Loucy (cell line): ENCODE measurements at regions not wholly inside any gene's neighbourhood (a gene's known extent, or its start where the extent isn't known, plus 50 kb on each side); places are given as distances from the start of the nearest gene placed in this dataset.

Experiments used
- H2AFZ ChIP-seq: fragments of 200-600 bp; sonication (generic); 2 replicates; pipeline ENCODE4 v1.6.0; 2016; ENCODE audit warnings: antibody characterized with exemption, mild to moderate bottlenecking, low read length, moderate library complexity
- H3F3A ChIP-seq: fragments of 200-600 bp; 2 replicates; pipeline ENCODE4 v1.6.0; 2016; ENCODE audit warnings: antibody characterized with exemption, low read depth, mild to moderate bottlenecking
- H3K27me3 ChIP-seq: fragments of 200-600 bp; sonication (generic); 2 replicates; pipeline ENCODE4 v1.6.1; 2014; ENCODE audit warnings: low read length, mild to moderate bottlenecking; ENCODE audit not compliant: insufficient read depth, poor library complexity, severe bottlenecking
- H3K36me3 ChIP-seq: fragments of 200-600 bp; sonication (generic); 2 replicates; pipeline ENCODE4 v1.6.1; 2016; ENCODE audit warnings: low read length; ENCODE audit not compliant: insufficient read depth
- H3K4me1 ChIP-seq: fragments of 200-600 bp; sonication (generic); 2 replicates; pipeline ENCODE4 v1.5.1; 2014; ENCODE audit warnings: low read length, mild to moderate bottlenecking; ENCODE audit not compliant: insufficient read depth, poor library complexity, severe bottlenecking
- H3K4me2 ChIP-seq: fragments of 200-600 bp; sonication (generic); 2 replicates; pipeline ENCODE4 v1.6.0; 2014; ENCODE audit warnings: antibody characterized with exemption, low read length, low read depth, mild to moderate bottlenecking; ENCODE audit not compliant: poor library complexity, severe bottlenecking
- H3K4me3 ChIP-seq: fragments of 200-600 bp; sonication (generic); 2 replicates; pipeline ENCODE4 v1.5.1; 2014; ENCODE audit warnings: low read length, mild to moderate bottlenecking, mixed read lengths; ENCODE audit not compliant: poor library complexity, severe bottlenecking
- H3K79me2 ChIP-seq: fragments of 200-600 bp; sonication (generic); 2 replicates; pipeline ENCODE4 v1.6.1; 2014; ENCODE audit warnings: low read length; ENCODE audit not compliant: insufficient read depth
- H3K9ac ChIP-seq: fragments of 200-600 bp; sonication (generic); 2 replicates; pipeline ENCODE4 v1.6.0; 2014; ENCODE audit warnings: mild to moderate bottlenecking, low read depth, low read length, moderate library complexity; ENCODE audit not compliant: poor library complexity, severe bottlenecking
- H3K9me2 ChIP-seq: fragments of 200-600 bp; sonication (generic); replicated peaks from 2 replicates; pipeline ENCODE4 v1.6.1; 2016; ENCODE audit warnings: low read depth, low read length, mixed read lengths
- H3K9me3 ChIP-seq: fragments of 200-600 bp; sonication (generic); 2 replicates; pipeline ENCODE4 v1.6.1; 2014; ENCODE audit warnings: mild to moderate bottlenecking, antibody characterized with exemption, low read length, low read depth; ENCODE audit not compliant: insufficient read depth
- H4K20me1 ChIP-seq: fragments of 200-600 bp; sonication (generic); 2 replicates; pipeline ENCODE4 v1.6.0; 2014; ENCODE audit warnings: antibody characterized with exemption, low read length, mild to moderate bottlenecking; ENCODE audit not compliant: insufficient read depth, poor library complexity, severe bottlenecking
- EZH2phosphoT487 ChIP-seq: fragments of 200-600 bp; IDR thresholded peaks from 2 replicates; pipeline ENCODE4 v1.6.1; 2018; ENCODE audit warnings: antibody characterized with exemption, mild to moderate bottlenecking, moderate library complexity, borderline replicate concordance
- TF ChIP-seq, protein P1 (sequence below): fragments of 200-600 bp; sonication (generic); conservative IDR thresholded peaks from 2 replicates; pipeline ENCODE4 v1.5.1; 2014; ENCODE audit warnings: mild to moderate bottlenecking, antibody characterized with exemption, low read length

DNA sequence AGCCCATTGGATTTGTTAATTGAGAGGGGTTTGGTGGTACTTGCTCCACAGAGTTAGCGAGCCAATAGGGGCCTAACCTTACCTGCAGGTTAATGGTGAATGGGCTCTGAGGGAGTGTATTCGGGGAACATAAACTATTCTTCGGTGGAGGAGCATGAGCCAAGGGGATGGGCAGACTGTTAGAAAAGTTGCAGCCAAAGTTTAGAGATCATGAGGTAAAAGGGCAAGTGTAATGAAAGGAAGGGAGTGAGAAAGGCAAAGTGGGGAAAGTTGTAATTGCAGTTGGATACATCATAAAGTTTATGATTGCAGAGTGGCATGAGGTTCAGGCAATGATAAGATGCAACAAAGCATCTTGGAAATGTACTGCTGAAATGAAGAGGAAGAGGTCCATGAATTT lies 142.1 kb upstream of the TBX18 start:
- H4K20me1 ChIP-seq, result no peaks in the 10 kb centered on the region
- no peaks in the 10 kb centered on the region for H3K79me2 ChIP-seq
- H3K27me3 ChIP-seq, result no peaks in the 10 kb centered on the region
- H2AFZ ChIP-seq, result no peak overlapping the region
- no peaks in the 10 kb centered on the region for H3K9me2 ChIP-seq
- no peak overlapping the region for H3K9ac ChIP-seq
- no peaks in the 10 kb centered on the region for H3F3A ChIP-seq
- TF ChIP-seq, protein P1, sequence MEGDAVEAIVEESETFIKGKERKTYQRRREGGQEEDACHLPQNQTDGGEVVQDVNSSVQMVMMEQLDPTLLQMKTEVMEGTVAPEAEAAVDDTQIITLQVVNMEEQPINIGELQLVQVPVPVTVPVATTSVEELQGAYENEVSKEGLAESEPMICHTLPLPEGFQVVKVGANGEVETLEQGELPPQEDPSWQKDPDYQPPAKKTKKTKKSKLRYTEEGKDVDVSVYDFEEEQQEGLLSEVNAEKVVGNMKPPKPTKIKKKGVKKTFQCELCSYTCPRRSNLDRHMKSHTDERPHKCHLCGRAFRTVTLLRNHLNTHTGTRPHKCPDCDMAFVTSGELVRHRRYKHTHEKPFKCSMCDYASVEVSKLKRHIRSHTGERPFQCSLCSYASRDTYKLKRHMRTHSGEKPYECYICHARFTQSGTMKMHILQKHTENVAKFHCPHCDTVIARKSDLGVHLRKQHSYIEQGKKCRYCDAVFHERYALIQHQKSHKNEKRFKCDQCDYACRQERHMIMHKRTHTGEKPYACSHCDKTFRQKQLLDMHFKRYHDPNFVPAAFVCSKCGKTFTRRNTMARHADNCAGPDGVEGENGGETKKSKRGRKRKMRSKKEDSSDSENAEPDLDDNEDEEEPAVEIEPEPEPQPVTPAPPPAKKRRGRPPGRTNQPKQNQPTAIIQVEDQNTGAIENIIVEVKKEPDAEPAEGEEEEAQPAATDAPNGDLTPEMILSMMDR, result no peak
- TF ChIP-seq EZH2phosphoT487, result no peak
- no peaks in the 10 kb centered on the region for H3K9me3 ChIP-seq
- H3K4me1 ChIP-seq, result peaks cover 43% of the 10 kb centered on the region
- H3K4me3 ChIP-seq, result no peak overlapping the region
- H3K4me2 ChIP-seq, result no peak overlapping the region
- H3K36me3 ChIP-seq, result no peaks in the 10 kb centered on the region

DNA sequence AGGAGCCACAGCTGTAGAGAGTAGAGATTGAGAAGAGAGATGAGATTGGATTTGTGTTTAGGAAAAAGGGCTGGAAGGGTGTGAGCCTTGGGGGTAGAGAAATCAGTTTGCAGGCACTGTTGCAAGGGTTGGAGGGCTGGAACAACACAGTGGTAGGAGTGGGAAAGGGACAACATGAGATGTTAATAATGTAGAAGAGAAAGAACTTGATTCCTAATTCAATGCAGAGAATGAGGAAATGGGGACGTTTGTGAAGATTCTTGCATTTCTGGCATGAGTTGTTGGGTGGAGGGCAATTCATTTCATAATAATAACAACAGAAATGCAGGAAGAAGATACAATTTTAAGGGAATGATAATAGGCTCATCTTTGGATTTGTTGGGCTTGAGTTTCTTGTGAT lies 141.4 kb upstream of the TBX18 start:
- H4K20me1 ChIP-seq, result no peaks in the 10 kb centered on the region
- H3K36me3 ChIP-seq, result no peaks in the 10 kb centered on the region
- no peaks in the 10 kb centered on the region for H3K9me3 ChIP-seq
- H2AFZ ChIP-seq, result peak overlapping the region; percentile 65
- peak overlapping the region; percentile 49 for H3K4me2 ChIP-seq
- no peaks in the 10 kb centered on the region for H3F3A ChIP-seq
- no peaks in the 10 kb centered on the region for H3K79me2 ChIP-seq
- H3K9ac ChIP-seq, result no peak overlapping the region
- no peaks in the 10 kb centered on the region for H3K27me3 ChIP-seq
- H3K9me2 ChIP-seq, result no peaks in the 10 kb centered on the region
- H3K4me1 ChIP-seq, result peaks cover 43% of the 10 kb centered on the region
- H3K4me3 ChIP-seq, result no peak overlapping the region
- TF ChIP-seq, protein P1, result no peak
- no peak for TF ChIP-seq EZH2phosphoT487

DNA sequence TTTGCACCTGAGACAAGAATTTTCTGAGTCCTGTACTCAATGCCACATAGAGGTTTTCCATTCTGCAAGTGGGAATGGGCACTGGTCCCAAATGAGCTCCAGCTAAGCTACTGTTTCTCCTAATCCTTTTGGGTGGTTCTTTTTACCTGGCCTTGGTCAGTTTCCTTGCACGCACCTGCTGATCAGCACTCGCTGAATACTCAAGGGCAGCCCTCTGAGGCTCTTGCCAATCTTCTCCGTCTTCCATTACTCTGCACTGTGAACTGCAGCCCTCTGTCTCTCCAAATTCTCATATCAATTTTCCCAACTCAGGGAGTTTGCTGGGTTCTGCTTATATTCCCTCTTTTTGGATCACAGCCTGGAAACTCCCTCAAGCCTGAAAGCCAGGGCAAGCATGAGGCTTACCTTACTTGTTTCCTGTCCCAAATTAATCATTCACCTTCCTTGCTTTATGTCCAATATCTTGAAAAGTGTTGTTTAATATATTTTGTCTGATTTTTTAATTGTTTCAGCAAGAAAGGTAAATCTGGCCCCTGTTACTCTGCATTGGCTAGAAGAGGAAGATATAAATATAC lies 138.0 kb upstream of the TBX18 start:
- Histone ChIP-seq H3F3A (no peaks in the 10 kb centered on the region), H3K9me3 (no peaks in the 10 kb centered on the region; the same call in 1 of the 2 replicates), H3K79me2 (no peaks in the 10 kb centered on the region), H3K4me3 (no peak overlapping the region), H3K4me1 (peaks cover 32% of the 10 kb centered on the region), H4K20me1 (no peaks in the 10 kb centered on the region), H3K4me2 (no peak overlapping the region), H3K9me2 (no peaks in the 10 kb centered on the region), H3K9ac (no peak overlapping the region), H3K27me3 (no peaks in the 10 kb centered on the region), H3K36me3 (no peaks in the 10 kb centered on the region), H2AFZ (no peak overlapping the region)
- TF ChIP-seq EZH2phosphoT487, result no peak
- TF ChIP-seq, protein P1, result no peak
